Naive thymus-derived CD4-positive, alpha-beta T cell (primary cell): ENCODE measurements at regions not wholly inside any gene's neighbourhood (a gene's known extent, or its start where the extent isn't known, plus 50 kb on each side); places are given as distances from the start of the nearest gene placed in this dataset.

Experiments
- ATAC-seq: fragments of 150-1000 bp; cut with Tn5 transposase; 2 replicates; pipeline ENCODE4 v1.10.0; 2021; ENCODE audit warnings: mild to moderate bottlenecking, moderate library complexity
- CTCF ChIA-PET: fragments of 350-600 bp; sonication (Branson Sonifier 250); formaldehyde crosslinking; loops from one replicate; lab custom pipeline; 2021; ENCODE audit warnings: antibody characterized with exemption; lab: Charles Lee
- POLR2A ChIA-PET: fragments of 350-600 bp; sonication (Branson Sonifier 250); formaldehyde crosslinking; loops from one replicate; lab custom pipeline; 2021; ENCODE audit warnings: antibody characterized with exemption, inconsistent platforms; lab: Charles Lee
- DNase-seq, 9 donors: peaks; one replicate each; pipeline versions ENCODE4 v3.0.0 to v3.0.0-alpha.2; 2020 to 2022; ENCODE audit warnings: mixed read lengths in 1 of 9
- H3K27ac ChIP-seq: one replicate; pipeline ENCODE4 v1.7.0; 2013; ENCODE audit warnings: mild to moderate bottlenecking, low read depth, low read length, moderate library complexity
- H3K27me3 ChIP-seq, 2 donors: one replicate each; pipeline ENCODE4 v1.7.0; 2013; ENCODE audit warnings: low read length in 2 of 2, mild to moderate bottlenecking in 2 of 2, moderate library complexity in 2 of 2; ENCODE audit not compliant: control insufficient read depth in 2 of 2, insufficient read depth in 2 of 2
- H3K36me3 ChIP-seq, 3 experiments: 1 replicate in 2 of 3; 2 replicates in 1 of 3; pipeline ENCODE4 v1.7.0; 2013; ENCODE audit warnings: low read length in 3 of 3, mild to moderate bottlenecking in 3 of 3, moderate library complexity in 1 of 3; ENCODE audit not compliant: insufficient read depth in 3 of 3, control insufficient read depth in 2 of 3
- H3K4me1 ChIP-seq, 2 donors: one replicate each; pipeline ENCODE4 v1.7.0; 2013; ENCODE audit warnings: low read length in 2 of 2, mild to moderate bottlenecking in 2 of 2, moderate library complexity in 1 of 2; ENCODE audit not compliant: control insufficient read depth in 2 of 2, insufficient read depth in 2 of 2
- H3K4me3 ChIP-seq: 2 replicates; pipeline ENCODE4 v1.7.0; 2013; ENCODE audit warnings: mild to moderate bottlenecking, low read length
- H3K9me3 ChIP-seq, 3 experiments: 1 replicate in 2 of 3; 2 replicates in 1 of 3; pipeline ENCODE4 v1.7.0; 2013; ENCODE audit warnings: low read length in 3 of 3; ENCODE audit not compliant: control insufficient read depth in 2 of 3
- H3K27ac Mint-ChIP-seq, 9 donors: one replicate each; pipeline ENCODE4 v1.8.0; 2020 to 2022; ENCODE audit warnings: mixed read lengths in 9 of 9, mild to moderate bottlenecking in 8 of 9, moderate library complexity in 5 of 9, inconsistent platforms in 2 of 9
- H3K27me3 Mint-ChIP-seq, 5 donors: one replicate each; pipeline ENCODE4 v1.8.0; 2021 to 2022; ENCODE audit warnings: mixed read lengths in 5 of 5, mild to moderate bottlenecking in 1 of 5
- H3K36me3 Mint-ChIP-seq, 5 donors: one replicate each; pipeline ENCODE4 v1.8.0; 2020 to 2022; ENCODE audit warnings: mixed read lengths in 5 of 5, mild to moderate bottlenecking in 3 of 5, inconsistent platforms in 1 of 5
- H3K4me1 Mint-ChIP-seq, 7 donors: one replicate each; pipeline ENCODE4 v1.8.0; 2020 to 2022; ENCODE audit warnings: mixed read lengths in 7 of 7, mild to moderate bottlenecking in 3 of 7, inconsistent platforms in 1 of 7
- H3K4me3 Mint-ChIP-seq, 10 donors: one replicate each; pipeline ENCODE4 v1.8.0; 2020 to 2022; ENCODE audit warnings: mild to moderate bottlenecking in 10 of 10, mixed read lengths in 10 of 10, moderate library complexity in 6 of 10, inconsistent platforms in 2 of 10
- H3K9me3 Mint-ChIP-seq, 11 donors: one replicate each; pipeline ENCODE4 v1.8.0; 2020 to 2022; ENCODE audit warnings: mixed read lengths in 11 of 11, mild to moderate bottlenecking in 4 of 11, inconsistent platforms in 1 of 11, moderate library complexity in 1 of 11
- intact Hi-C, 2 donors: fragments of 100-400 bp; cut with micrococcal nuclease; formaldehyde crosslinking; loops; one replicate each; pipeline ENCODE4 v1.15.1; 2023

- POLR2A ChIA-PET: no interaction called here
- Mint-ChIP-seq H3K27me3 (peaks cover 0 to 10% (median 4%) of the 10 kb centered on the region in 5 donors), H3K4me1 (no peaks in the 10 kb centered on the region), H3K27ac (no peak overlapping the region), H3K4me3 (no peak overlapping the region), H3K9me3 (no peaks in the 10 kb centered on the region), H3K36me3 (no peaks in the 10 kb centered on the region)
- Histone ChIP-seq H3K4me1 (no peaks in the 10 kb centered on the region), H3K27me3 (no peaks in the 10 kb centered on the region), H3K27ac (no peak overlapping the region), H3K36me3 (no peaks in the 10 kb centered on the region), H3K4me3 (no peak overlapping the region), H3K9me3 (no peaks in the 10 kb centered on the region)
- CTCF ChIA-PET: no interaction called here
- ATAC-seq: no peak
- intact Hi-C loops: no loop called here
- no peak for DNase-seq
These were observed 151.4 kb downstream of the ZNF518B start for GRCh38 chr4:10305816-10306215.

DNA sequence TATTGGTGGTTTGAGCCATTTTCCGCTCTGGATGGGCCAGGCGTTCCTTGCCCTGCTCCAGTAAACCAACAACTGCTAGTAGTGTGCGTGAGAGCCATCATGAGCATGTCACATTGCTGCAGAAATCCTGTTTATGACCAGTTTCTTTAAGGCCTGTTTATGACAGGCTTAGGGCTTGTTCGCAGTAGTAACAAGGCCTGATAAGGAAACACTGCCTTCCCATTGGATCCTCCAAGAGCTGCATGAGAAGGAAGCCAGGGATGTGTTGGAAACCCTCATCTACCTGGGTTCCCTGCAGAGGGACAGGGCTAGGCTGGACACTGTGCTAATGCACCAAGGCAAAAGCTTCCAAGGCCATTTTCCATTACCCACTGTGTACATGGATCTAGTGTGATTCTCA lies 153.9 kb downstream of the ZNF518B start:
- H3K27ac Mint-ChIP-seq: no peak overlapping the region
- H3K4me1 ChIP-seq: no peaks in the 10 kb centered on the region
- ChIA-PET POLR2A (no interaction called here), CTCF (interaction anchor here (0.6 kb wide), 1 partner anchor 67 kb away, joined by 3 read pairs; no protein-coding TSS in a partner anchor)
- ATAC-seq (no peak), DNase-seq (no peak)
- H3K36me3 ChIP-seq: no peaks in the 10 kb centered on the region
- H3K9me3 ChIP-seq: no peaks in the 10 kb centered on the region
- H3K4me3 ChIP-seq: no peak overlapping the region
- no peaks in the 10 kb centered on the region for H3K27me3 ChIP-seq
- intact Hi-C loops: no loop called here
- H3K27ac ChIP-seq: no peak overlapping the region
- H3K27me3 Mint-ChIP-seq: peaks cover 0 to 10% (median 3%) of the 10 kb centered on the region in 5 donors
- H3K4me3 Mint-ChIP-seq: no peak overlapping the region
- no peaks in the 10 kb centered on the region for H3K9me3 Mint-ChIP-seq
- H3K4me1 Mint-ChIP-seq: no peaks in the 10 kb centered on the region
- H3K36me3 Mint-ChIP-seq: no peaks in the 10 kb centered on the region

DNA sequence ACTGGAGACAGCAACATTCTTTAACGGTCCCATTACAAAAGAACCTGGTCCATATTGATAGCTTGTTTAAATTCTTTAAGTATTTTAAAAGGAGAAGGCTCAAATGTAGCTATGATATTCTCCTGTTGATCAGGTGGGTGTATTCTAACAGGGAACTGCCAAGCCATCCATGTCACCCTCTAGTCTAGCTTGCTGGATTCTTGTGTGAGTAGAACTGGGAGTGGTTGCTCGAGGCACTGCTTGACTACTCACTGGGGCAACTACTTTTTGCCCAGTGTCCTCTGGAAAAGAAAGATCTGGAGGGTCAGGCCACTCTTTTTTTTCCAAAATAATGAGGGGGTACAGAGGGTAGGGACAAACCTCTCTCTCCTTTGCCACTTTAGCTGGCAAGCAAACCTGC lies 155.1 kb downstream of the ZNF518B start:
- intact Hi-C loops: no loop called here
- no peaks in the 10 kb centered on the region for H3K36me3 Mint-ChIP-seq
- H3K27ac Mint-ChIP-seq: no peak overlapping the region
- H3K9me3 Mint-ChIP-seq: no peaks in the 10 kb centered on the region
- Histone ChIP-seq H3K4me1 (no peaks in the 10 kb centered on the region), H3K27ac (no peak overlapping the region), H3K4me3 (no peak overlapping the region), H3K9me3 (no peaks in the 10 kb centered on the region), H3K27me3 (no peaks in the 10 kb centered on the region), H3K36me3 (no peaks in the 10 kb centered on the region)
- no peaks in the 10 kb centered on the region for H3K4me1 Mint-ChIP-seq
- no peak for ATAC-seq
- POLR2A ChIA-PET: no interaction called here
- DNase-seq: no peak
- CTCF ChIA-PET: no interaction called here
- peaks cover 0 to 10% (median 4%) of the 10 kb centered on the region in 5 donors for H3K27me3 Mint-ChIP-seq
- no peak overlapping the region for H3K4me3 Mint-ChIP-seq

DNA sequence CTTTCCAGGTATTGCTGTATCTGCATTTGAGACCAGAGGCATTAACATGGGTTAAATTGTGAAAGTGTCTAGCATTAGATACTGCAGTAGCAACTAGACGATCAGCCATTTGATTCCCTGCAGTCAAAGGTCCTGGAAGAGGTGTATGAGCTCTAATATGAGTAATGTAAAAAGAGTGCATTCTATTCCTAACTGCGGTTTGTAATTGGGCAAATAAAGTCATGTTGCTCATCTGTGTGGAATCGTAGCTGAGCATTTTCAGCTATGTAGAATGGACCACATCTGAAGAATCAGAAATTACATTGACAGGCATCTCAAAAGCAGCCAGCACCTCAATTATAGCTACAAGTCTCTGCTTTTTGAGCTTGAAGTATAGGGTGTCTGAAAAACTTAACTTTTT lies 157.6 kb downstream of the ZNF518B start:
- peaks cover 0 to 11% (median 7%) of the 10 kb centered on the region in 5 donors for H3K27me3 Mint-ChIP-seq
- no peaks in the 10 kb centered on the region for H3K36me3 Mint-ChIP-seq
- no peak overlapping the region for H3K27ac Mint-ChIP-seq
- Histone ChIP-seq H3K4me1 (no peaks in the 10 kb centered on the region), H3K4me3 (no peak overlapping the region), H3K9me3 (no peaks in the 10 kb centered on the region), H3K27me3 (no peaks in the 10 kb centered on the region), H3K27ac (no peak overlapping the region), H3K36me3 (no peaks in the 10 kb centered on the region)
- intact Hi-C loops: no loop called here
- no peak for ATAC-seq
- ChIA-PET POLR2A (no interaction called here), CTCF (no interaction called here)
- no peaks in the 10 kb centered on the region for H3K4me1 Mint-ChIP-seq
- no peaks in the 10 kb centered on the region for H3K9me3 Mint-ChIP-seq
- no peak for DNase-seq
- no peak overlapping the region for H3K4me3 Mint-ChIP-seq

- ChIA-PET POLR2A (no interaction called here), CTCF (no interaction called here)
- H3K9me3 ChIP-seq: no peaks in the 10 kb centered on the region
- no peak overlapping the region for H3K27ac Mint-ChIP-seq
- H3K27me3 Mint-ChIP-seq: peaks cover 0 to 11% (median 7%) of the 10 kb centered on the region in 5 donors
- intact Hi-C loops: no loop called here
- H3K27ac ChIP-seq: no peak overlapping the region
- H3K4me1 ChIP-seq: no peaks in the 10 kb centered on the region
- no peaks in the 10 kb centered on the region for H3K4me1 Mint-ChIP-seq
- no peaks in the 10 kb centered on the region for H3K36me3 Mint-ChIP-seq
- H3K27me3 ChIP-seq: no peaks in the 10 kb centered on the region
- ATAC-seq (no peak), DNase-seq (no peak)
- no peak overlapping the region for H3K4me3 Mint-ChIP-seq
- no peaks in the 10 kb centered on the region for H3K36me3 ChIP-seq
- no peaks in the 10 kb centered on the region for H3K9me3 Mint-ChIP-seq
- H3K4me3 ChIP-seq: no peak overlapping the region
These were observed 158.5 kb downstream of the ZNF518B start for GRCh38 chr4:10298681-10299080.

- Histone ChIP-seq H3K4me3 (no peak overlapping the region), H3K27ac (no peak overlapping the region), H3K9me3 (no peaks in the 10 kb centered on the region), H3K4me1 (no peaks in the 10 kb centered on the region), H3K27me3 (no peaks in the 10 kb centered on the region), H3K36me3 (no peaks in the 10 kb centered on the region)
- no peak overlapping the region for H3K27ac Mint-ChIP-seq
- ChIA-PET POLR2A (no interaction called here), CTCF (no interaction called here)
- no peaks in the 10 kb centered on the region for H3K36me3 Mint-ChIP-seq
- peaks cover 0 to 7% (median 5%) of the 10 kb centered on the region in 5 donors for H3K27me3 Mint-ChIP-seq
- ATAC-seq (no peak), DNase-seq (no peak)
- H3K4me1 Mint-ChIP-seq: no peaks in the 10 kb centered on the region
- intact Hi-C loops: no loop called here
- H3K9me3 Mint-ChIP-seq: peaks cover 0 to 5% (median 0%) of the 10 kb centered on the region in 11 donors
- H3K4me3 Mint-ChIP-seq: no peak overlapping the region
These were observed 160.5 kb downstream of the ZNF518B start for GRCh38 chr4:10296730-10297129.

- POLR2A ChIA-PET: no interaction called here
- Histone ChIP-seq H3K27ac (no peak overlapping the region), H3K27me3 (no peaks in the 10 kb centered on the region), H3K36me3 (no peaks in the 10 kb centered on the region), H3K9me3 (no peaks in the 10 kb centered on the region), H3K4me3 (no peak overlapping the region), H3K4me1 (no peaks in the 10 kb centered on the region)
- DNase-seq (no peak), ATAC-seq (no peak)
- H3K9me3 Mint-ChIP-seq: peaks cover 0 to 6% (median 0%) of the 10 kb centered on the region in 11 donors
- peaks cover 0 to 11% (median 5%) of the 10 kb centered on the region in 5 donors for H3K27me3 Mint-ChIP-seq
- CTCF ChIA-PET: no interaction called here
- no peak overlapping the region for H3K4me3 Mint-ChIP-seq
- no peaks in the 10 kb centered on the region for H3K4me1 Mint-ChIP-seq
- intact Hi-C loops: no loop called here
- no peak overlapping the region for H3K27ac Mint-ChIP-seq
- H3K36me3 Mint-ChIP-seq: no peaks in the 10 kb centered on the region
These were observed 161.9 kb downstream of the ZNF518B start for GRCh38 chr4:10295301-10295700.
